ENCODE measurements at regions not wholly inside any gene's neighbourhood (a gene's known extent, or its start where the extent isn't known, plus 50 kb on each side); places are given as distances from the start of the nearest gene placed in this dataset.

DNA sequence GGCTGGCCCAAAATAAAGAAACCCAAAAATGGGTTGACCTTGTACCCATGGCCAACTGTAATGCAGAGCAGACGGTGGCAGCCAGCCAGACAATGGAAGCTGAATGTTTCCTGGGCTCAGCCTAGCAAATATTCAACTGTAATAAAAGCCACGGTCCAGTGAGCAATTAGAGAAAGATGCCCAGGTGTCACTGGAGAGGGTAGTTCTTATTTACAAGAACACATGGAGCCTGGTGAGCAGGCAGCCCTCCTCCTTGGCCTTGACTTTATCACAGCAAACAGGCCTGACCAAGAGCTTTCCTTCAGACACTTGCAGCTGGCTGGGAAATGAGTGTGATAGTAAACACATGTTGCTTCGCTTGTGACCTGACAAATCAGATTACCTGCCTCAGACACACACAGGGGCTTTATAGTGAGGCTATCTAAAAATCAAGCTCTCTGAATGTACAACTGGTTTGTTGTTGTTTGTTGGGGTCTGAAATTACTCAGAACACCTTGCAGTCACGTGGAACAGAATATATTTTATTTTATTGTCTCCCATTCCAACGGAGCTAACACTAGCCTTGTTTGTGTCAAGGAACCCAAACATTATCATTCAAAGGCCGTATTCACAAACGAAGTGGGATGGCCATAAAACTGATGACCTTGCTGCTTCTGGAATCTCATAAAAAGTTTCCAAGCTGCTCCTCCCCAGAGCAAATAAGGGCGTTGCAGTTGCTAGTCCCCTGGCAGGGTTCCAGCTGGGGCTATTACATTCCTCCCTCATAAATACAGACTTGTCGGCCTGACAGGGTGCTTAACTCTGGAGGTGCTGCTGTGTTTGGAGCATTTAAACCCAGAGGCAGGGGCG lies 161.1 kb downstream of the BBOX1 start:
- no peaks in the 10 kb centered on the region for H3K9me3 Mint-ChIP-seq
- H3K27me3 Mint-ChIP-seq, result no peaks in the 10 kb centered on the region
- DNase-seq, result peak; percentile 31
- H3K36me3 Mint-ChIP-seq (ENCODE audit: low read depth), result no peaks in the 10 kb centered on the region
- H3K4me3 Mint-ChIP-seq, result no peak overlapping the region
- no peak overlapping the region for H3K27ac Mint-ChIP-seq
- no peaks in the 10 kb centered on the region for H3K4me1 Mint-ChIP-seq
- intact Hi-C loops (cut with micrococcal nuclease), result no loop called here

DNA sequence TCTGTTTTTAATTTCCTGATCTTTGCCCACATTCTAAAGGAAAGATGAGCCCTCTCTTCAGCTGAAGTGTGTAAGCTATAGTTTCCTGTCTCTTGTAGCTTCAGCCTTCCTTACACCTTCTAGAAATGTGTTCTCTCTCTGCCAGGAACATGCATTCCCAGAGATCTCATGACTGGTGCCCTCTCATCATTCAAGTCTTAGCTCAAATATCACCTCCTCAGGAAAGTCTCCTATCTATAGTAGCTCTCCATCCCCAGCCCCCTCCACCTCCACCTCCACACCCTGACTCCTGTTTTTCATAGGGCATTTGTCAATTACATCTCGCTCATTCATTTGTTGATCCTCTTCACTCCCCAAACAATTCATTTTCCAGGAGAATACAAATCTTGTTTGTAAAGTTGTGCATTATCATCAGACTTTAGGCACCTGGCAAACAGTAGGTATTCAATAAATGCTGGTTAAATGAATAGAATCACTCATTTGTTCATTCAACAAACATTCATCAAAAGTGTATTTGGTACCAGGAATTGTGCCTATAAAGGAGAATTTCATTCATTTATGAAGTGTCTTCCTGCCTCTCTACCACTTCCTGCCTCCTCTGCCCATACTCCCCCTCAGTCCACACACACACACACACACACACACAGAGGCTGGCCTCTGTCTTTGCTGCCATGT lies 160.3 kb downstream of the BBOX1 start:
- intact Hi-C loops (cut with micrococcal nuclease), result no loop called here
- H3K4me1 Mint-ChIP-seq, result no peaks in the 10 kb centered on the region
- no peak for DNase-seq
- no peak overlapping the region for H3K4me3 Mint-ChIP-seq
- H3K9me3 Mint-ChIP-seq, result no peaks in the 10 kb centered on the region
- H3K36me3 Mint-ChIP-seq (ENCODE audit: low read depth), result no peaks in the 10 kb centered on the region
- H3K27me3 Mint-ChIP-seq, result no peaks in the 10 kb centered on the region
- H3K27ac Mint-ChIP-seq, result no peak overlapping the region

DNA sequence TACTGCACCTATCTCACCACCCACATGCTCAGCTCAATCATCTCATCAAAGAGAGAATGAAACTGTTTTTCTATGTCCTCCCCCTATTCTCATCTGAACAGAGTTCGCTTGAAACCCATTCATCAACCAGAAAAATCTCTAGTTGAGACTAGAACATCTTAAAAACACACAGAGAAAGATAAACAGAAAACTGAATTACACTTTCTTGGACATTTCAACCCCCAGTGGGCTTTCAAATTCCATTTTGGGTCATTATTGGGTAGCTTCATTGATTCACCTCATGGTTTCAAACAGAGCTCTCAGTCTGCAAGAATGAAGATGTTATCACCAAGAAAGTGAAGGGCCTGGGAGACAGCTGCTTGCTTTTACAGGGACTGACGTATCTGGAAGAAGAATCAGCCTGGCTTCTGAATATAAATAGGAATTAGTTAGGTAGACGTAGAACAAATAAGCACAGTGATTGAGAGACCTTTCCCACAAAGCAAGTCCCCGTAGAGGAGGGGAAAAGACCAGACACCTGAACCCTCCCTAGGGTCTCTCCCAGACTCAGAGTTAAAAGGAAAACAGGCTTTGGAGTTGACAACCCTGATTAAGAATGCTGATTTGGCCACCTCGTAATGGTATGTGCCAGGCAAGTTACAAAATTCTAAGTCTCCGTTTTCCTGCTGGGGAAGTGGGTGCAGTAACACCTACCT lies 155.7 kb downstream of the BBOX1 start:
- H3K36me3 Mint-ChIP-seq (ENCODE audit: low read depth), result no peaks in the 10 kb centered on the region
- H3K27ac Mint-ChIP-seq, result no peak overlapping the region
- no peaks in the 10 kb centered on the region for H3K4me1 Mint-ChIP-seq
- H3K9me3 Mint-ChIP-seq, result no peaks in the 10 kb centered on the region
- H3K27me3 Mint-ChIP-seq, result peaks cover 3% of the 10 kb centered on the region
- intact Hi-C loops (cut with micrococcal nuclease), result no loop called here
- DNase-seq, result no peak
- no peak overlapping the region for H3K4me3 Mint-ChIP-seq

DNA sequence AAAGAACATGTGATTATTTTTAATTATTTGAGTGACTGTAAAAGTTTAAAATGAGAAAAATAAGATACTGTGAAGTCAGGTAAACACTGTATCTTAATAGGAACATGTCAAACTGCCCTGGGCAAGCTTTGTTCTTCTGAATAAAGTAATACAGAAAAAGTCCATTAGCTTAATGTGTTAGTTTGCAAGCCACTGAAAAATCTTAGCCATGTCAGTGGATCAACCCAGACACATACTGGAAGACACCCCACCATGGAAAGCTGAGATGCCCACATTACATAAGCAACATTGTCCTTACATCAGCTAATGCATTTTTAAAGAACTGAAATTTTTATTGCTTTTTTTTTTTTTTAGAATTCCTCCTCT lies 155.2 kb downstream of the BBOX1 start:
- intact Hi-C loops (cut with micrococcal nuclease), result no loop called here
- DNase-seq, result no peak
- no peak overlapping the region for H3K4me3 Mint-ChIP-seq
- no peaks in the 10 kb centered on the region for H3K36me3 Mint-ChIP-seq (ENCODE audit: low read depth)
- H3K9me3 Mint-ChIP-seq, result no peaks in the 10 kb centered on the region
- no peak overlapping the region for H3K27ac Mint-ChIP-seq
- H3K4me1 Mint-ChIP-seq, result no peaks in the 10 kb centered on the region
- H3K27me3 Mint-ChIP-seq, result peaks cover 3% of the 10 kb centered on the region

DNA sequence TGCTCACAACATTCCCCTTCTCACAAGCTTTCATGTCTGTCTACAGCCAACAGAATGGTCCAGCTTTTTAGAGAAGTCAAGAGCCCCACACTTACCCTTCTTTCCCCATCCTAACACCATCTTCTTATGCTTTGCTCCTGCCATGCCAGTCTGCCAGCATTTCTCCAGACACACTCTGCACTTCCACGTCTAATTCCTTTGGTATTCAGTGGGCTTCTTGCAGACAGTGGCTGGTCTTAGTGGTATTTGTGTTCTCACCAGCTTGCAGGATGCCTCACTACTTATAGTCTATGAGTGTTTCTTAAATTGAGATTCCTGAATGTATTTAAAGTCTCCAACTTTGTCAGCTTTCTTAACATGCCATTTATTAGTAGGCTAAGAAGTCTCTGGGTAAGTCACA lies 154.4 kb downstream of the BBOX1 start:
- H3K4me3 Mint-ChIP-seq, result no peak overlapping the region
- peaks cover 3% of the 10 kb centered on the region for H3K27me3 Mint-ChIP-seq
- no peaks in the 10 kb centered on the region for H3K4me1 Mint-ChIP-seq
- H3K27ac Mint-ChIP-seq, result no peak overlapping the region
- DNase-seq, result no peak
- intact Hi-C loops (cut with micrococcal nuclease), result no loop called here
- H3K9me3 Mint-ChIP-seq, result no peaks in the 10 kb centered on the region
- no peaks in the 10 kb centered on the region for H3K36me3 Mint-ChIP-seq (ENCODE audit: low read depth)

DNA sequence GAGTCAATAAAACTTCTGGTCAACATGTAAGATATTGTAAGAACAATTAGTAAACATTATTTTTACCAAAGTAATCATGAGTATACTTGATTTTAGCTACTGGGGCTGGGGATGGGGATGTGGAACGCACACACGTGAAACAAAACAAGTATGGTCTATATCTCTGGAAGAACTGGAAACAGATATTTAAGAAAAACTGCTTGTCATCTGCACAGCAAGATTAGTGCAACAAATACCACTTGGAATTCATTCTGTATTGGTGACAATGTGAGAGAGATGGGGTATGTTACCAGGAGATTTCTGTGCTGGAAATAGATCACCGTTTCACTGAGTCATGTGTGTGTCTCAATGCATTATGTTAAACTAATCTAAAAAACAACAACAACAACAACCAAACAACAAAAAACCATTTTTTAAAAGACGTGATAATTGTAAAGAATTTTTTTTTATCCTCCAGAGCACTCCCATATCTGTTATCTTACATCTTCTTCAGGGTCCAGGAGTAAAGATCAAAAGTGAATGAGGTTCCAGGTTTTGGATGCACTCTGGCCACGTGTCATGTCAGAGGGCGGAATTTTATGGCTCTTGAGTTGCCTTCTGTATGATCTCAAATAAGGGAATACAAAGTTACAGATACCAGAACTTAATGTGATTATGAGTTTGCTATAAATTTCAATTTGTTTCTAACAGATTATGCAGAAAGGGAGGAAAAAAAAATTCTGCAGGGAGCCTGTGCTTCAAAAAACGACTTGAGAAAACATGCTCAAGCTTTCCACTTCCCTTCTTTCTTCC lies 153.0 kb downstream of the BBOX1 start:
- H3K36me3 Mint-ChIP-seq (ENCODE audit: low read depth), result no peaks in the 10 kb centered on the region
- no peaks in the 10 kb centered on the region for H3K9me3 Mint-ChIP-seq
- no peak overlapping the region for H3K27ac Mint-ChIP-seq
- H3K27me3 Mint-ChIP-seq, result peaks cover 8% of the 10 kb centered on the region
- intact Hi-C loops (cut with micrococcal nuclease), result no loop called here
- no peaks in the 10 kb centered on the region for H3K4me1 Mint-ChIP-seq
- no peak overlapping the region for H3K4me3 Mint-ChIP-seq
- DNase-seq, result no peak

DNA sequence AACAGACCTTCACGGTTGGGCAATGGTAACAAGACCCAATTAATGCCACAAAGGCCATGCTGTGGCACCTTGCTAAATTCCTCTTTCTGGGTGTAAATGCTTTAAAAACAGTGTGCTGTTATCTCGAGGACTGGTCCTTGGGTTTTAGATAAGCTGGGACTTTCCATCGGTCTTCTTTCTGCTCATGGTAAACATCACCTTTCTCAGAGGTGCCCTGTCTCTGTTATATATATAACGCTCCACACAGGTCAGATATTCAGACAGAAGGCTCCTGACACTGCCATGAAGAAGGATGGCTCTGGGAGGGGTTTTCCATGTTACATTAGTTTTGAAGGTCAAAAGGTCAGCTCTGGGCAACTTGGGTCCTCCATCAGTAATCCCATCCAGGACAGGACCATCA lies 151.6 kb downstream of the BBOX1 start:
- peaks cover 15% of the 10 kb centered on the region for H3K27me3 Mint-ChIP-seq
- H3K4me3 Mint-ChIP-seq, result no peak overlapping the region
- no peaks in the 10 kb centered on the region for H3K36me3 Mint-ChIP-seq (ENCODE audit: low read depth)
- H3K27ac Mint-ChIP-seq, result no peak overlapping the region
- H3K4me1 Mint-ChIP-seq, result no peaks in the 10 kb centered on the region
- no peaks in the 10 kb centered on the region for H3K9me3 Mint-ChIP-seq
- DNase-seq, result no peak
- intact Hi-C loops (cut with micrococcal nuclease), result no loop called here

DNA sequence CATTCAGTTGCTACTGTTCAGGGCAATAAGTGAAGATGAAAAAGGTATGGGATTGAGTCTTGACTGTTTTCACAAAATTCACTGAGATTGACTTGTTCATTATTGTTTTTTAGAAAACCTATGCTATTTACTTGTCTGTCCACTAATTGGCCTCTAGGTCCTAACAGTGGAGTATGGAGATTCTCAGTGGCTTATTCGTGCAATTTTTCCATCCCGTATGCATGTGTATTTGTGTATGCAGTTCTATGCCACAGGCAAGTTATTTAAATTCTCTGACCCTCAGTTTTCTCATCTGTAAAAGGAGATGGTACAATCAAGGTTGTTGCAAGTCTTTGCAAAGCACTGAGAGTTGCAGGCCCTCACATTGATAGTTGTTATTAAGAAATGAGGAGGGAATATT lies 151.0 kb downstream of the BBOX1 start:
- Mint-ChIP-seq H3K4me3 (no peak overlapping the region), H3K9me3 (no peaks in the 10 kb centered on the region), H3K27me3 (peaks cover 16% of the 10 kb centered on the region), H3K36me3 (ENCODE audit: low read depth) (no peaks in the 10 kb centered on the region), H3K27ac (no peak overlapping the region), H3K4me1 (no peaks in the 10 kb centered on the region)
- no peak for DNase-seq
- intact Hi-C loops (cut with micrococcal nuclease), result no loop called here

DNA sequence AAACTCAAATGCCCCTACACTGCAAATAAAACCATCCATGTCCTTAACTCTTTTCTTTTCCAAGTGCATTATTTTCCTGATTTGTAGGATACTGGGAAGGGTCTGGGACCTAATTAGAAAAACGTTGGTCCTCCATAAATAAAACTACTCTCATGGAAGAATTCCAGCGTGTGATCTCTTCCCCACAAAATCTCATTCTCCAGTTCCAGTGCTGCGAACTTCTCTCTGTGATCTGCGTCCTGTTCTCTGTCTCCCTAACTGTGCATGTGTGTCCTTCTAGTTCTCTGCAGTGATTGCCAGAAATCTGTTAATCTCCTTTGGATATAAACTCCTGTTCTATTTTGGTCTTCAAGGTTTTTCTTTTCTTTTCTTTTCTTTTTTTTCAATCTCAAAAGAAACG lies 148.1 kb downstream of the BBOX1 start:
- Mint-ChIP-seq H3K27ac (no peak overlapping the region), H3K9me3 (no peaks in the 10 kb centered on the region), H3K36me3 (ENCODE audit: low read depth) (no peaks in the 10 kb centered on the region), H3K27me3 (peaks cover 13% of the 10 kb centered on the region), H3K4me1 (no peaks in the 10 kb centered on the region), H3K4me3 (no peak overlapping the region)
- intact Hi-C loops (cut with micrococcal nuclease), result no loop called here
- DNase-seq, result no peak

DNA sequence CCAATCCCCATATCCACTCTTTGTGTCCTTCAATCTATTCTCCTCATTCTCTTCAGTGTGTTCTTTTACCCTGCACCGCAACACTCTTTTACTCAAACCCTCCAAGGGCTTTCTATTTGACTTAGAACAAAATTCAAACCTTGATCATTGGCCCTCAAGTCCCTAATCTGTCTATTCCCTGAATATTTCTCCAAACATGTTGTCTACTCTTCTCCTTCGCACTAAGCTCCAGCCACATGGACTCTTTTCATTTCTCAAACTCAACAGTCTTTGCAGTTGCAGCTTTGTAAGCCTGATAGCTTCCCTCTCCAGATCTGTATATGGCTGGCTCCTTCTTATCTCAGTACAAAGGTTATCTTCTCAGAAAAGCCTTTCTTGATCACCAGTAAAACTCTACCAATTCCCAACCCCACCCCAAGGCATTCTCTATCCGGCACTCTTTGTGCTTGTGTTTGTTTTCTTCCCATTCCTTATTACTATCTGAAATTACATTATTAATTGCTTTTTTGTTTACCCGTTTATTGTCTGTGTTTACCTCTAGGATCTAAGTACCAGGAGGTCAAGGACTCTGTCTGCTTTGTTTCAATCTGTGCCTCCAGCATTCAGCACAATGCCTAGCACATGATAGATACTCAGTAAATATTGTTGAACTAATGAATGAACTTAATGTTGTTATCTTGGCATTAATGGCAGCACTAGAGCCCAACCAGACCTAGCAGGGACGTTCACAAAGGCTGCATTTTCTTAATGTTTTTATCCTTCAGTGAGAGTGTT lies 147.4 kb downstream of the BBOX1 start:
- no peak overlapping the region for H3K27ac Mint-ChIP-seq
- H3K4me1 Mint-ChIP-seq, result no peaks in the 10 kb centered on the region
- no peaks in the 10 kb centered on the region for H3K36me3 Mint-ChIP-seq (ENCODE audit: low read depth)
- intact Hi-C loops (cut with micrococcal nuclease), result no loop called here
- no peaks in the 10 kb centered on the region for H3K9me3 Mint-ChIP-seq
- H3K27me3 Mint-ChIP-seq, result peaks cover 13% of the 10 kb centered on the region
- DNase-seq, result no peak
- no peak overlapping the region for H3K4me3 Mint-ChIP-seq

DNA sequence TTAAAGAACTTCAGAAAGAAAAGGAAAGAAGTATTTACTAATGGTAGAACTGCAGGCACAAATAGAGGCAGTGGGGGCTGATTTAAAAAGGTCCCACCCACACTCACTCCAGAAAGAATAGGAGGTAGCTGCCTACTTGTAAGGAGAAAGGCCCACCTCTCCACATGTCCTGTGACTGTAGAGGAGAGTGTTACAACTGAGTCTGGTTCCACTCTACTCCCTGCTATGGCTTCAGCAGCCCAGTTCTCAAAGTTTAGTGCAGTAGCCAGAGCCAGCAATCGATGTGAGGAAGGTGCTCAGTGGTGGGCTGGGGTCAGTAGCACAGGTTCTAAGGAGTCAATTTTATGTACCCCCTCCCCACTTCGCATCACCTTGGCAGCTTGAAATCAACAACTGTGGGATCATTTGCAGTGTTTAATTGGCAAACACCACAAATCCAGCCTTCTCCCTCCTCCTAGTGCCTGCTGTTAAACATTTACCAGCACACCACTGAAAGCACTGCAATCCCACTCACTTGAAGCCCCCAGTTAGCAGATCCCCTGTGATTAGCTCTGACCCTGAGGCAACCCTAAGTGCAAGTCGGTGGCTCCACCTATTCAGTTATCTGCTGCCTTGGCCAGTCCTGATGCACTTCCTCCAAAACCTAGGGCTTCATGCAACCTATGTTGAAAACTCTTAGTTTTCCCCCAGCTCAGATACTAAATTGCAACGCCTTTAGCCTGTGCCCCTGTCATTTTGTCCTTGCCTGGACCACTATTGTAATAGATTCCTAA lies 146.6 kb downstream of the BBOX1 start:
- DNase-seq, result no peak
- Mint-ChIP-seq H3K36me3 (ENCODE audit: low read depth) (no peaks in the 10 kb centered on the region), H3K27me3 (peaks cover 13% of the 10 kb centered on the region), H3K27ac (no peak overlapping the region), H3K4me1 (no peaks in the 10 kb centered on the region), H3K9me3 (no peaks in the 10 kb centered on the region), H3K4me3 (no peak overlapping the region)
- intact Hi-C loops (cut with micrococcal nuclease), result no loop called here

DNA sequence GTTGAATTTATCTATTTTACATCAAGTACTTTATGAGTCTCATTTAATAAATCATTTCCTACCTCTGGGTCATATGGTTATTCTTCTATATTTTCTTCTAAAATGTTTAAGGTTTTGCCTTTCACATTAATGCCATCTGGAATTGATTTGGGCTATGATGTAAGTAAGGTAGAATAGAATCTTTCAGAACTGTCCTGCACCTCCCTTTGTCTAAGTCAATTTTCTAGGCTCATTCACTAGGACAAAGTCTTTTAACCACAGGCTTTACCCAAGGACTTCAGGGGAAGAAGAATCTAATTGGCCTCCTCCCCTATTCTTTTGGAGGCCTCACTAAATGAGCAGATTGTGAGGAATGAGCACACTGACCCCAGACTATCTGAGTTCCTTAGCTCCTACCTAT lies 146.0 kb downstream of the BBOX1 start:
- intact Hi-C loops (cut with micrococcal nuclease), result no loop called here
- Mint-ChIP-seq H3K27me3 (peaks cover 13% of the 10 kb centered on the region), H3K4me3 (no peak overlapping the region), H3K4me1 (no peaks in the 10 kb centered on the region), H3K27ac (no peak overlapping the region), H3K36me3 (ENCODE audit: low read depth) (no peaks in the 10 kb centered on the region), H3K9me3 (no peaks in the 10 kb centered on the region)
- DNase-seq, result no peak
